ENCODE measurements at regions not wholly inside any gene's neighbourhood (a gene's known extent, or its start where the extent isn't known, plus 50 kb on each side); places are given as distances from the start of the nearest gene placed in this dataset.

- in situ Hi-C loops (cut with HindIII; ENCODE audit: low sequenced_read_pairs): no loop called here
Observed at GRCh38 chr1:55708781-55709180, 493.6 kb upstream of the USP24 start.

GRCh38 chr1:55707846-55708245 lies 492.7 kb upstream of the USP24 start:
- in situ Hi-C loops (cut with HindIII; ENCODE audit: low sequenced_read_pairs): no loop called here

- in situ Hi-C loops (cut with HindIII; ENCODE audit: low sequenced_read_pairs): no loop called here
Observed at GRCh38 chr1:55707196-55707595, 492.0 kb upstream of the USP24 start.

GRCh38 chr1:55706397-55706796 lies 491.2 kb upstream of the USP24 start:
- in situ Hi-C loops (cut with HindIII; ENCODE audit: low sequenced_read_pairs): no loop called here

- in situ Hi-C loops (cut with HindIII; ENCODE audit: low sequenced_read_pairs): loop anchor here (5.0 kb wide), 1 partner anchor 48 kb away; no protein-coding TSS in a partner anchor
Observed at GRCh38 chr1:55703726-55704363, 488.7 kb upstream of the USP24 start.

GRCh38 chr1:55702064-55702463 lies 486.9 kb upstream of the USP24 start:
- in situ Hi-C loops (cut with HindIII; ENCODE audit: low sequenced_read_pairs): loop anchor here (5.0 kb wide), 1 partner anchor 50 kb away; no protein-coding TSS in a partner anchor

- in situ Hi-C loops (cut with HindIII; ENCODE audit: low sequenced_read_pairs): loop anchor here (5.0 kb wide), 1 partner anchor 52 kb away; no protein-coding TSS in a partner anchor
Observed at GRCh38 chr1:55700359-55701130, 485.4 kb upstream of the USP24 start.

- in situ Hi-C loops (cut with HindIII; ENCODE audit: low sequenced_read_pairs): no loop called here
Observed at GRCh38 chr1:55699228-55699627, 484.1 kb upstream of the USP24 start.

GRCh38 chr1:55697997-55698535 lies 482.9 kb upstream of the USP24 start:
- in situ Hi-C loops (cut with HindIII; ENCODE audit: low sequenced_read_pairs): no loop called here

GRCh38 chr1:55696891-55697290 lies 481.7 kb upstream of the USP24 start:
- in situ Hi-C loops (cut with HindIII; ENCODE audit: low sequenced_read_pairs): no loop called here

GRCh38 chr1:55696181-55696754 lies 481.1 kb upstream of the USP24 start:
- in situ Hi-C loops (cut with HindIII; ENCODE audit: low sequenced_read_pairs): no loop called here

GRCh38 chr1:55695552-55695951 lies 480.4 kb upstream of the USP24 start:
- in situ Hi-C loops (cut with HindIII; ENCODE audit: low sequenced_read_pairs): no loop called here

- in situ Hi-C loops (cut with HindIII; ENCODE audit: low sequenced_read_pairs): no loop called here
Observed at GRCh38 chr1:55695151-55695550, 480.0 kb upstream of the USP24 start.

- in situ Hi-C loops (cut with HindIII; ENCODE audit: low sequenced_read_pairs): loop anchor here (5.0 kb wide), 1 partner anchor 893 kb away; no protein-coding TSS in a partner anchor
Observed at GRCh38 chr1:55694310-55694801, 479.2 kb upstream of the USP24 start.

- in situ Hi-C loops (cut with HindIII; ENCODE audit: low sequenced_read_pairs): loop anchor here (5.0 kb wide), 1 partner anchor 895 kb away; no protein-coding TSS in a partner anchor
Observed at GRCh38 chr1:55692726-55693125, 477.6 kb upstream of the USP24 start.

GRCh38 chr1:55690366-55690765 lies 475.2 kb upstream of the USP24 start:
- in situ Hi-C loops (cut with HindIII; ENCODE audit: low sequenced_read_pairs): loop anchor here (5.0 kb wide), 1 partner anchor 897 kb away; no protein-coding TSS in a partner anchor

- in situ Hi-C loops (cut with HindIII; ENCODE audit: low sequenced_read_pairs): loop anchor here (5.0 kb wide), 1 partner anchor 898 kb away; no protein-coding TSS in a partner anchor
Observed at GRCh38 chr1:55689800-55690199, 474.6 kb upstream of the USP24 start.

GRCh38 chr1:55685560-55685959 lies 470.4 kb upstream of the USP24 start:
- in situ Hi-C loops (cut with HindIII; ENCODE audit: low sequenced_read_pairs): no loop called here

- in situ Hi-C loops (cut with HindIII; ENCODE audit: low sequenced_read_pairs): no loop called here
Observed at GRCh38 chr1:55684131-55684650, 469.0 kb upstream of the USP24 start.

GRCh38 chr1:55682198-55682597 lies 467.0 kb upstream of the USP24 start:
- in situ Hi-C loops (cut with HindIII; ENCODE audit: low sequenced_read_pairs): no loop called here

GRCh38 chr1:55679971-55680370 lies 464.8 kb upstream of the USP24 start:
- in situ Hi-C loops (cut with HindIII; ENCODE audit: low sequenced_read_pairs): no loop called here

Data from endothelial cell of hepatic sinusoid (primary cell).